GM12873 (cell line): ENCODE measurements at regions not wholly inside any gene's neighbourhood (a gene's known extent, or its start where the extent isn't known, plus 50 kb on each side); places are given as distances from the start of the nearest gene placed in this dataset.

Experiments used
- CTCF ChIP-seq: IDR thresholded peaks from 2 replicates; pipeline ENCODE4 v1.5.1; 2012; ENCODE audit warnings: low read depth, mild to moderate bottlenecking, moderate library complexity, low read length, control low read depth; ENCODE audit not compliant: insufficient read depth; ENCODE audit errors: missing control alignments

GRCh38 chr1:80657707-80658106 lies 1143.0 kb upstream of the ADGRL2 start:
- TF ChIP-seq CTCF = no peak

- no peak for TF ChIP-seq CTCF
These were observed 1143.6 kb upstream of the ADGRL2 start for GRCh38 chr1:80657044-80657643.

GRCh38 chr1:80656641-80657040 lies 1144.1 kb upstream of the ADGRL2 start:
- TF ChIP-seq CTCF = no peak

- TF ChIP-seq CTCF = peak; percentile 61
These were observed 1144.6 kb upstream of the ADGRL2 start for GRCh38 chr1:80656014-80656636.

GRCh38 chr1:80646053-80646452 lies 1154.7 kb upstream of the ADGRL2 start:
- TF ChIP-seq CTCF = no peak

GRCh38 chr1:80645621-80646020 lies 1155.1 kb upstream of the ADGRL2 start:
- no peak for TF ChIP-seq CTCF

- TF ChIP-seq CTCF = no peak
These were observed 1159.8 kb upstream of the ADGRL2 start for GRCh38 chr1:80640978-80641377.
